AML-193 (cell line): ENCODE measurements at regions not wholly inside any gene's neighbourhood (a gene's known extent, or its start where the extent isn't known, plus 50 kb on each side); places are given as distances from the start of the nearest gene placed in this dataset.

ENCODE experiments used
- DNase-seq, 2 experiments: peaks; one replicate each; lab custom pipeline; 2025; lab: John Stamatoyannopoulos, UW

DNA sequence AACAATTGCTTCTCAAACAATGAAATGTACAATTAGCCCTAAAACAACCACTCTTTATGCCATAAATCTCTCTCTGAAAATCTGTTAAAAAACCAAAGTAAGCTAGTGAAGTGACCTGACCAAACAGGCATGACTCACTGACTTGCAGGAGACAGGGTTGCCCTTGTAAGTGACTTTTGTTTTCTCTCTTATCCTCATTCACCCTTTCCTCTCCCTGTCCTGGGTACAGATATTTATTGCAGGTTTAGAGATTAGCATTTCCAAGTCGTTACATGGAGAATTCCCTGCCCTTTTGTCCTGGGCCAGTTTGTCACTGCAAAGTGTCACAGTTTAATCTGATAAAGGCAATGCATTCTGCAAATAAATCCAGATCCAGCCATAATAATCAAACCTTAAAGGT, 484.2 kb downstream of the IRX1 start:
- no peak for DNase-seq

DNA sequence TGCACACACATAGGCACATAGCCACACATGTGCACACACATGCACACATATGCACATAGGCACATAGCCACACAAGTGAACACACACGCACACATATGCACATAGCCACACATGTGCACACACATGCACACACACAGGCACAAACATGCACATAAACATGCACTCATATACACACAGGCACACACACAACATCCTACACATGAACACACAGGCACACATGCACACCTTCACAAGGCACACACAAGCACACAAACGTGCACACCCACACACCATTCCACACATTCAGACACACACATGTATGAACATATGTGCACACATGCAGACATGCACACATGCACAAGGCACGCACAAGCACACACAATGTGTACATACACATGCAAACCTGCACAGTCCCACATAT, 484.7 kb downstream of the IRX1 start:
- DNase-seq: no peak

DNA sequence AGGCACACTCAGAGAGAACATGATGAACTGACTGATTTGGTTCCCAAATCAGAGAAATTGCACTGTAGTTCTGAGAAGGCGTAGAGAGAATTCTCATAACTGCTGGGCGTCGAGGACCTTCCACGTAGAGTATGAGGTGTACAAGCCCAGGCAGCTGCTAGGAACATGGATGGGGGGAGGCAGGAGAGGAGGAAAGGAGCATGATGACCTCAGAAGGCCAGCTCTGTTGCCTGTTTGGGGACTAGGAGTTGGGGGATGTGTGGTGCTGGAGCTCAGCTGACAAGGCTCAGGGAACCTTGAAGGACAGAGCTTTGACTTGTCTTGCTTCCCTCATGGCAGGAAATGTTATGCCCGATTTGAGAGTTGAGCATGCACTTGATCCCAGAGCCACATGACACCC, 485.4 kb downstream of the IRX1 start:
- no peak for DNase-seq

DNA sequence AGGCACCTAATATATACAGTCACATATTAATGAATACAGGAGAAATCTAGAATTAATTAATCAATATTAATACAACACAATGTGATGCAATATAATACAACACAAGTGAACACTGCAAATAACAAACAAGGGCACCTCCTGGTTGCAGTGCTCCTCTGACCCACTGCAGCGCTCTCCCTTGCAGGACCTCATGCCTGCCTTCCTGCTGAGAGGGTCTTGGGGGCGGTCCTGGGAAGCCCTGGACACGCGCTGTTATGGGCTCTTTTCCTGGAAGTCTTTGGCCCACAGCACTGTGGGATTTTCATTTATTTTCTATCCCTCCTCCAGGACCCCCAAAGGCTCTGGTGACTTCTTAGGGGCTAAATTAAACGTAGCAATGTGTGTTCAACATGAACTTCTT, 485.8 kb downstream of the IRX1 start:
- DNase-seq: no peak

DNA sequence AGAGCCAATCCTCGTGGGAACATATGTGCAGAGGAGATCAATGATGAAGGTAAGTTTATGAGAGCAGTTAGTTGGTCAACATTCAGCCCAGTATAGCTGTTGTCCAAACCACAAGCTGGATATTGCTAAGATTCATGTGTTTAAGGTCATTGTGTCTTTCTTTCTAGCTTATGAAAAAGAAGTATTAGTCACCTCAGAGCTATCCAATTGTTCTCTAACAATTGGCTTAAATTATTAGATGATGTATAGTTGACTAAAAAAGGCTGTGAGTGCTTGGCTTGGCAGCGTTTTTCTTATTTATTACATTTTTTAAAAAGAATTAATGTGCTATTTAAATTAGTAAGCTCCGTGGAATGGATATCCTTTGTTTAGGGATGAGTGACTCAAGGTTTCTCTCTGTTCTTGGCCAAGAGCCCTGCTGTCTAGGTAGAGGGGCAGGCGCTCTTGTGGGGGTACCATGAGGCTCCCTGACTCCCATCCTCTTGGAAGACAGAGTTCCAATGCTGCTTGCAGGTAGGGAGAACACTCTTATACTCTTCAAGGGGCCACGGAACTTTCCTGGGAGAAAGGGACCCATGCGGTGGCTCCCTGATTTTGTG, 487.4 kb downstream of the IRX1 start:
- no peak for DNase-seq

DNA sequence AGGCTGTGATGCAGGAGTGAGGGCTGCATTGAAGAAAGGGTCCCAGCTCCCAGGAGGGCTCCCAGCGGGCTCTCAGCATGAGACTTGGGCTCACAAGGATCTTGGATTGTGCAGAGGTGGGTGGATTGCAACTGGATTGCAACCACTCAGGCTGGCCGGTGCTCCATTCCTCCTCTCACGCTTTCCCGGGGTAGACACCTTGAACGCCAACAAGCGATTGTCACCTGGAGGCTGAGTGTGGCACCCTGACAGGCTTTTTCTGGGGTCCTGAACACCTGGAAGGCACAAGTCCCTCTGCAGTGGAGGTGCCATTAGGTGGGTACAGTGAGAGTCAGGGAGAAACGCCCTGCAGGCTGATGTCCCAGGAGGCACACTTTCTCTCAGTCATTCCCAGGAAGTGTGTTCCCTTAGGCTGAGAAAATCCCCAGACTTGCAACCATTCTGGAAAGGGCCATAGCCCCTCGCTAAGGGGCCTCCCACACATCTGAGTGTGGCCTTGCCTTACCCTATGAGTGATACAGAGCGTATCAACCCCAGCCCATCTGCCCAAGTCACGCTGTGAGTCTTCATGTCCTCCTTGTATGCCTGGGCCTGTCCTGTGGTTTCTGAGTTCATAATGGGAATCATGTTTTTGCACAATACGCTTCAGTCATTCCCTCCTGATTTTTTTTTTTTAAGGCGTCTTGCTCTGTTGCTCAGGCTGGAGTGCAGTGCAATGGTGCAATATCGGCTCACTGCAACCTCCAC, 488.1 kb downstream of the IRX1 start:
- DNase-seq: no peak

DNA sequence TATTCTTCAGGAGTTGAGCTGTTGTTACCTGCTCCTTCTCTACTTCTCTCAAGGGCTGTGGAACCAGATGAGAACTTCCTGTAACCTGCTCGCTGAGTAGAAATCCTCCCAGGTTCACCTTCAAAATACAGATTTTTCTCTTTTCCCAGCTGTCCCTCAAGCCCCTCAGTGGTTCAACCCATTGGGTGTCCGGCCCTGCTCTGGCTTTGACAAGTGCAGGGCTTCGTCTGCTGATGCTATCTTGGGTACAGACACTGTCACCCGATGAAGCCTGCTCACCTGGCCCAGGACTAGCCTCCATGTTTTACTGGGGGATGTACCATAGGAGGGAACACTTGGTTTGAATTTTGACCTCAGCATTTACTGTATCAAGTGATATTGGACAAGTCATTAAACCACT, 490.4 kb downstream of the IRX1 start:
- no peak for DNase-seq

DNA sequence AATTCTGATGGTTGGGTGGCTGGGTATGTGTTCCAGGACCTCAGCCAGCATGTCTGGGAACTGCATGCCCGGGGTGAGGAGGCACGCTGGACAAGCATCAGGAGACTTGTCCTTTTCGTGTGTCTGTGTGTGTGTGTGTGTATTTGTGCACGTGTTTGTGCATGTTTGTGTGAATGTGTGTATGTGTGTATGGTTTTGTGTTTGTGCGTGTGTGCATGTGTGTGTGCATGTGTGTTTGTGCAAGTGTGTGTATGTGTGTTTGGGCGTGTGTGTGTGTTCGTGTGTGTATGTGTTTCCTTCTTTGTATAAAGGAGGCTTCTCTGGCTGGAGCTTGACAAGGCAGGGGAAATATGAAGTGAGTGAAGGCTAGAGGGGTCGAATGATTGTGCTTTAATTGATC, 491.5 kb downstream of the IRX1 start:
- no peak for DNase-seq

DNA sequence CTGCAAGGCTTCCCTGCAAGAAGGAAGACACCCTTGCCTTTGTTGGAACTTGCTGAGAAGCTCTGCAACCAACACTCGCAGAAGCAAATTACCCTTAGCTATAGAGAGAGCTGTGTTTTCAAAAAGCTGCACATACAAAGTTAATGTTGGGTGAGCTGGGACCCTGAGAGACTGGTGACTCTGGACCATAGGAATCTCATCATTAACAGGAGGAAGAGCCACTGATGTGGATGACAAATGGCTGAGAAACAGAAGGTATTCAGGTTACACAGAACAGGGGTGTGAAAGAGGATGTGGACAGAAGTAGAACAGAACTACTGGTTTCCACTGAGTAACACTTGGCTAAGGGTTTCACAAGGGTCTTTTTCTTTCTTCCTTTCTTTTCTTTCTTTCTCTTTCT, 493.5 kb downstream of the IRX1 start:
- no peak for DNase-seq

DNA sequence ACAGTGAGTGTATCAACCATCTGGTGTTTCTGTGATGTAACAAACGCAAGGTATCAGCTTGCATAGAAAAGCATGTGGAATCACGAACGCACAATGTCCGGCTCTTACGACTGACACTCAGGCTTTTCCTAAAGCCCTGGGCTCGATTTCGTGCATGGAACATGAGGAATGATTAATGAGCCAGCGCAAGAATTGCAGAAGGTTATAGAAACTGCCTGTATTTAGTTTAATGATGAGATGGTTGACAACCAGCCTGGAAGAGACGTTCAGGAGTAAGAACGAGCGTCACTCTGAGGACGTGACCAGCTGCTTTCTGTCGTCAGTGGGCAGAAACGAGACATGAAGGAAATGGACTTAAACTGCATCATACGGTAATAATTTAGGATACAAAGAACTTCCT, 497.6 kb downstream of the IRX1 start:
- DNase-seq: no peak

DNA sequence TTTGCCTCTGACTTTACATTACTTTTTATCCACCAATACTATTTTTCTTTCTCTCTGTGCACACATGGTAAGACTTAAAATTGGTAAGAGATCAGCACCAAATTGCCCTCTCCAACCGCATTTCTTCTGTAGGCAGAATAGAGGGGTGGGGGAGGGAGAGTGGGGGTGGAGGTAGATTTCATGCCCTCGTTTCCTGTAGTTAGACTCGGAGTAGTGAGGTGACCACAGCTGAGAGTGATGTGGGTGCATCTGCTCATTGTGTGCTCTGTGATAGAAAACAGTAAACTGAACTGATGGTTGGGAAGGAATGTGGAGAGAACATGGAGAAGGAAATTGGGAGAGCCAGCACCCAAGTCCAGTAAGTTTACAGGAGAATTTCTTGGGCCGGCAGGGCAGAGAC, 498.3 kb downstream of the IRX1 start:
- DNase-seq: no peak

DNA sequence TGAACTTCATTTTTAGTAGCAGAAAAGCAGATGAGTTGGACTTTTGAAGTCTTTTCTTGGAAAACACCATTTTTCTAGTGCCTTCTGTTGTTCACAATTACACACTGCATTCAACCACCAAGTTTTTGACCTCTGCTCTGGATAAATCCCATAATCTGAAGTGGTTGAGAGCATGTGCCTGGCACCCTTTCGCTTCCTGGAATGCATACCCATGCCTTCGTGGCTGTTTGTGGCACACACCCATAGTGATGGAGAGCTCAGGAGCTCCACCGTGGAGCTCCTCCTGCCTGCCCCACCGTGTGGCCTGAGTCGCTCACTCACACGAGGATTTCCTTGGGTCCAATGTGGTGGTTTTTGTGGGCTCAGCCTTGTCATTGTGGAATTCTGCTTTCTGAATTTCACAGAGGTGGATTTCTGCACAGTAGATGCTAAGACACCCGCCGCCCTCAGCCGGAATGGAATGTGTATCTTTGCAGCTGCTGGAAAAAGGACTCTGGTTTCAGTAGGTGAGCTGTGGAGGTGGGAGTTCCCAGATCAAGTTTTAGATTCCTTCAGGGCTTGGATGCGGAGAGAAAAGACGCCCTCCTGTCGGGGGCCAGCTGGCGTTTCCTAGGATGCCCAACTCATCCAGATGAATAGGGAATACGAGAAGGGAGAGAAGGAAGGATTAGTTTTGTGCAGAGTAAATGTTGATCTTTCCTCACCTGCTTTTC, 500.4 kb downstream of the IRX1 start:
- DNase-seq: no peak

DNA sequence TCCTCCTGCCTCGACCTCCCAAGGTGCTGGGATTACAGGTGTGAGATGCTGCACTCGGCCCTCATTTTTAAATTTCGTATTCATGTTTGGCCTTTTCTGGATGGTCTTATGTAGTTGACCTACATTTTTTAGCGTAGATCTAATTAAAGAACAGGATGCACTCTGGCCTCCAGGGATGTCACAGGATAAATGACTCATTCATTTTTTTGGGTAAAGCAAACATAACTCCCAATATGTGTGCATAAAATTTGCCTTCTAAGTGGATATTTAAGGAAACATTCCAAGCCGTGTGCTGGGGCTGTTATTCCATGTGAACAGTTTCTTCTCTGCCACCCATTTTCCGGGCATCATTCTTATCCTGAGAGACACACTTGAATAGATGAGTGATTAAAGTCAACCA, 501.6 kb downstream of the IRX1 start:
- DNase-seq: no peak

DNA sequence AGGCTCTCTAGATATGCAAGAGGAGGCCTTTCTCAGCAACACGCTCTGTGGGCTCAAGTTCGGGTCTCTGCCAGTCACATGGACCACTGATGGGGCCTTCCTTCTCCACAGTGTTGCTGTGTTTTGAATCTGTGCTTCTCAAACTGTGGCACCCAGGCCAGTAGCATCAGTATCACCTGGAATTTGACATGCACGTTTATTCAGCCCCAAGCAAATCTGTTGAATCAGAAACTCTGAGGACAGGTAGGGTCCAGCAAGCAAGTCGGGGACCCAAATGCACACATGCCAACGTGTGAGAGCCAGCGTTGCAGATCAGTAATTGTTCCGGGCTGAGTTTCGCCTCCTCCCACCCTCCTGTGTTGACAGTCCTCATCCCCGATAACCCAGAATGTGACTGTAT, 502.6 kb downstream of the IRX1 start:
- no peak for DNase-seq

DNA sequence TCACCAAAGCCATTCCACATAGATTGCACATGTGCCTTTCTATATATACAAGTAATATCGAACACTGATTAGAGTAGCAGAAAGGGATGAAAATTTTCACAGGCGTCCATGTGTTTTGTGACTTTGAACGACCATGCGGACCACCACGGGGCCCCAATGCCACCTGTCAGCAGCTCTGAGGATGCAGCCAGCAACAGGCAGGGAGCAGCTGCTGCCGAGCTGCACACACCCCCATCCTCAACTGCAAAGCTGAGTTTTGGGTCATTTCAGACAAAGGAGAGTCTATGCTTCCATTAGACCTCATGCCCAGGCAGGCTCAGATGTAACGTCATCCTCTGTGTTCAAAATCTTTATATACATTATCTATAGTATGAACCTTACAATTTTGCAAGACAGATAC, 503.8 kb downstream of the IRX1 start:
- no peak for DNase-seq

DNA sequence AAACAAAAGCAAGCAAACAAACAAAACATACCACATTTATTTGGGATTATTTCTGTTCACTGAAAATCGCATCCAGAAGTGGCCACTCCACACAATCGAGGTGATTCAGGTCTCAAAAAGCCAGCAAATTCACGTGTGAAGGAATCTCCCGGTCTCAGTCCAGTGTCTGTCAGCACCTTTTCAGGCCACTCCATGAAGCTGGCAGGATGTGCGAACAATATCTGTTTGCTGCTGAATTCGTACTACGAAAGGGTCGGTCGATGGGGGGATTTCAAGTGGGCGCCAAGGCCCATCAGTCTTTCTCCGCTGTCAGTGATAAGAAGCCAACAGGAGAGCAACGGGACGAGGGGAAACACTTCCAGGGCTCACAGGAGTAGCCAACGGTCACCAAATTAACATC, 505.1 kb downstream of the IRX1 start:
- no peak for DNase-seq

DNA sequence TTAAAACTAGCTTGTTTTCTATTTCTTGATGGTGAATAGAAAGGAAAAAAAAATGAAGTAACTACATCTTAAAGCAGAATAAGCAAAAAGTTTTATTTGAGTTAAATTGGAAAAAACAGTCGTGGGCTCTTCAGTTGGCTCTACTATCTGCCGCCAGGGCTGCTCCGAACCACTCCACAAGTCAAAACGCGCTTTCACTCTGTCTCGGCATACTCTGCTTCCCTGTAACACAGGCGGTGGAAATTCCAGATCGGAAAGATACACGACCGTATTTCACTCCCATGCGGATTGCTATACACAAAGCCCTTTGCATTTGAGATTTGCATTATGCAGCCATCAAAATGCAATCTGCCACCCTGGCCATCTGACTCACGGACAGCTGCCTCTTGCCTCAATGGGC, 505.6 kb downstream of the IRX1 start:
- no peak for DNase-seq

DNA sequence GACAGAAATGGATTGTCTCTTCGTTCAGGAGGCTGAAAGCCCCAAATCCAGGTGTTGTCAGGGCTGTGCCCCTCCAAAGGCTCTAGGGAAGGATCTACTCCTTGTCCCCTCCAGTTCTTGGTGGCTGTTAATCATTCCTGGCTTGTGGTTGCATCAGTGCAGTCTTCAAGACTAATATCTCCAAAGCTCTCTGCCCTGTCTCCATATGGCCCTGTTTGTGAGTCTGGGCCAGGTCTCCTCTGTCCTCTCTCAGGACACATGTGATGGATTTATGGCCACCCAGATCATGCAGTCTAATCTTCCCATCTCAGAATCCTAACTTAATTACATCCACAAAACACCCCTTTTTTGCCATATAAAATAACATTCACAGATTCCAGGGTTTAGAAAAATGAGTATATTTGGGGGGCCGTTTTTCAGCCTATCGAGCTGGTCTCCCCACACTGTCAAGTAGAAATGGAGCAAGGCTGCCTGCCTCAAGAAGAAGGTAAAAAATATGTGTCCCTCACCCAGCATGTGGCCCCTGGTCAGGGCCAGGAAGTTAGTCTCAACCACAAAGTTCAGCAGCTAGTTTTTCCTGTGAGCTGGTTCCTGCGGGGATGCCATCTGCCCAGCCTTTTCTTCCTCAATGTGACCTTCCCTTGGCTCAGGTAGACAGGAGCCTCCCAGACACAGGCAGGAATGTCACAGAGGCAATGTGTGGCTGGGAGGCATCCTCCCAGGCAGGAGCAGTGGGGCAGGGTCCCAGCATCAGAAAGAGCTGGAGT, 509.4 kb downstream of the IRX1 start:
- no peak for DNase-seq

DNA sequence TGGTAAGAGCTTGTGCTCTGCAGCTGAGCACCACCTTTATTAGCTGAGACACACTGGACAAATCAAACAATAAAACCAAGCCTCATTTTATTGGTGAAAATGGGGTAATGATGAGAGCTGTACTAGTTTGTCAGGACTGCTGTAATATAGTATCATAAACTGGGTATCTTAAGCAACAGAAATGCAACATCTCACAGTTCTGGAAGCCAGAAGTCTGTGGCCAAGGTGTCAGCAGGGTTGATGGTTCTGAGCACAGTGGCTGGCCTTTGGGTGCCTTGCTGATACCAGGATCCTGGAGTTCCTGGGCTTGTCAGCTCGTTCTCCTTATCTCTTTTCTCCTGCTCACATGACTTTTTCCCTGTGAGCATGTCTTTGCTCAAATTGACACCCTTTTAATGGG, 513.1 kb downstream of the IRX1 start:
- no peak for DNase-seq

DNA sequence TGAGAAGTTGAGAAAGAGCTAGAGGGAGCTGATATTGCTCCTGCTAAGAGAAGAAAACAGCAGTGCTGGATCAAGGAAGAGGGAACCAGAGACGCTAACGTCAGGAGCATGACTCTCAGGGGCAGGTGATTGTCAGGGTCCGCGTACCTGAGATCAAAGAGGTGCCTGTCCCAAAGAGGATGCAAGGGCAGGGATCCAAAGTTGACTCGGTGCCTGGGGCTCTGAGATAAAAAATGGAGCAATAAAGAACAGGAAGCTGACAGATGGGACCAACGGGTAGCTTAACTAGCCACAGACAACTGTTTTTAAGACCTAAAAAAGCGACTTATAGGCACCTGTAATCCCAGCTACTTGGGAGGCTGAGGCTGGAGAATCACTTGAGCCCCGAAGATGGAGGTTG, 517.8 kb downstream of the IRX1 start:
- no peak for DNase-seq

DNA sequence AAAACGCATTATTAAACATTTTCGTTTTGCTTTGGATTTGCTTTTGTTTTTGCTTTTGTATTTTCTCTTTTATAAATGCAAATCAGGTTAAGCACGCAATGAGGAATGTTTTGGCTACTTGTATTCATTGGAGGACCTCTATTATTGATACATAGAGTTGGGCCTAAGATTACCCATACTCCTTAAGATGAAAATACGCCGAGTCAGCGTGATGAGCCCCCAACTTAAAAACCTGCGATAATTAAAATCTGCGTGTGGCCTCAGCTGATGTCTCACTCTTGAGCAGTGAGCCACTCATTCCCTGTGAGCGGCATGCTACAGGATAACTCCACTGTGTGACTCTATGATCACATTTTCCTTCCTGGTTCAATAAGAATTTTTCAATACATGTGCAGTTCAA, 518.3 kb downstream of the IRX1 start:
- no peak for DNase-seq

DNA sequence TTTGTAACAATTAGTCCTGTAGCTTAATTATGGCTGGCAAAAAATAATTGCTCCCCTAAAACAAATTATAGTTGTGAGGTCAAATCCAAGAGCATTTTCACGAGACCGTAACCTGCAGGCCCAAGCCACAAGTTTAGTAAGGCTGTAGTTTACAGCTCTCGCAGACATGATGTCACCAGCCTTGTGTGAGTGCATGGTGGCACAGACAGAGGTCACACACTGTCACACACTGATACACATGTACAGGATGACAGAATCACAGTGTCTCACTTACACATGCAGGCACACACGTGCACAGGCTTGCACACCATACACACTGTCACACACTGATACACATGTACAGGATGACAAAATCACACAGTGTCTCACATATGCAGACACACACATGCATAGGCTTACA, 518.8 kb downstream of the IRX1 start:
- DNase-seq: no peak

DNA sequence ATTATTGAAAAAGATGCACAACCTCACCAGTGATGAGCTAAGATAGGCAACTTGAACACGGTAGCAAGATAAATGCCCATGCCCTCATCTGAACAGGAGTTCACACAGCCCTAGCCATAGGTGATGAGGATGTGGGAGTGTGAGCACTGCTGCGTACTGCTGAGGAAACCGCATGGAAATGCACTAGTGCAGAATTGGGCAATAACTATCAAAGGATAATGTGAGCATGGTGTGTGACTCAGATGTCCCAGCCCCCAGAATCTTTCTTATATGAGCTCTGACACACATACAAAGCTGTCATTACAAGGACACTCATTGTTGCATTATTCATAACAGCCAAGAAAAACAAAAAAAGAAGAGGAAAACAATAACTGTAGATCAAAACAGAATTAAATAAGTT, 521.2 kb downstream of the IRX1 start:
- no peak for DNase-seq
